GM12878 (cell line): ENCODE measurements at regions not wholly inside any gene's neighbourhood (a gene's known extent, or its start where the extent isn't known, plus 50 kb on each side); places are given as distances from the start of the nearest gene placed in this dataset.

Experiments
- ATAC-seq: fragments of 200-7000 bp; cut with Tn5 transposase; 3 replicates; pipeline ENCODE4 v1.9.1; 2020; ENCODE audit warnings: mild to moderate bottlenecking, moderate library complexity
- BruUV-seq: library from RNA; stranded (reverse); fragments of 400-500 nt; replicated peaks from 2 replicates; lab custom pipeline; 2021; lab: Mats Ljungman, UMichigan
- CTCF ChIA-PET: fragments of 300-600 bp; sonication (Branson Sonifier 250); formaldehyde crosslinking; extraction: SDS; loops from one replicate; lab custom pipeline; 2021; ENCODE audit warnings: inconsistent platforms; lab: Yijun Ruan, JAX
- POLR2A ChIA-PET: fragments of 350-600 bp; formaldehyde crosslinking; extraction: SDS; loops from one replicate; lab custom pipeline; 2021; ENCODE audit warnings: inconsistent platforms; lab: Charles Lee
- RAD21 ChIA-PET: fragments of 300-600 bp; sonication (Branson Sonifier 250); formaldehyde crosslinking; loops from one replicate; lab custom pipeline; 2023; ENCODE audit warnings: antibody characterized with exemption; ENCODE audit not compliant: unreplicated experiment; lab: Charles Lee
- SMC1A ChIA-PET: fragments of 300-600 bp; sonication (Branson Sonifier 250); formaldehyde crosslinking; loops from one replicate; lab custom pipeline; 2023; ENCODE audit not compliant: unreplicated experiment, uncharacterized antibody; lab: Charles Lee
- DNase-seq: peaks from one replicate; pipeline ENCODE4 v3.0.0-alpha.2; 2011; ENCODE audit warnings: low read depth, low spot score
- FAIRE-seq: peaks from 3 replicates; lab custom pipeline; 2011; peaks lifted over from hg19 to GRCh38; lab: Jason Lieb, UNC
- H2AFZ ChIP-seq: 2 replicates; pipeline ENCODE4 v1.6.0; 2011; ENCODE audit warnings: low read depth, low read length, control low read depth; ENCODE audit not compliant: control insufficient read depth
- H3K27ac ChIP-seq: 2 replicates; pipeline ENCODE4 v1.5.1; 2011; ENCODE audit warnings: control low read depth; ENCODE audit not compliant: control insufficient read depth, insufficient read depth
- H3K27me3 ChIP-seq, 2 experiments: replicated peaks in 1 of 2; 2 replicates each; pipeline versions ENCODE4 v1.6.0 to v1.6.1; 2011; ENCODE audit warnings: low read length in 1 of 2; ENCODE audit not compliant: control insufficient read depth in 2 of 2, insufficient read depth in 2 of 2
- H3K36me3 ChIP-seq, 2 experiments: 2 replicates each; pipeline ENCODE4 v1.5.1; 2011; ENCODE audit warnings: low read length in 1 of 2; ENCODE audit not compliant: control insufficient read depth in 2 of 2, insufficient read depth in 2 of 2
- H3K4me1 ChIP-seq: 2 replicates; pipeline ENCODE4 v1.6.1; 2011; ENCODE audit warnings: mild to moderate bottlenecking, low read length, moderate library complexity, mixed read lengths; ENCODE audit not compliant: control insufficient read depth, insufficient read depth
- H3K4me2 ChIP-seq: 2 replicates; pipeline ENCODE4 v1.6.0; 2011; ENCODE audit warnings: control low read depth; ENCODE audit not compliant: control insufficient read depth, insufficient read depth
- H3K4me3 ChIP-seq: fragments of 200-600 bp; sonication (generic); 2 replicates; pipeline ENCODE4 v1.5.1; 2016
- H3K79me2 ChIP-seq: 2 replicates; pipeline ENCODE4 v1.6.0; 2011; ENCODE audit warnings: low read length; ENCODE audit not compliant: control insufficient read depth, insufficient read depth
- H3K9ac ChIP-seq: 2 replicates; pipeline ENCODE4 v1.8.0; 2011; ENCODE audit warnings: low read length, control low read depth, mixed read lengths; ENCODE audit not compliant: control insufficient read depth, insufficient read depth
- H3K9me3 ChIP-seq: replicated peaks from 3 replicates; pipeline ENCODE4 v1.5.1; 2011; ENCODE audit warnings: mild to moderate bottlenecking, low read length; ENCODE audit not compliant: control insufficient read depth, insufficient read depth
- H4K20me1 ChIP-seq: 2 replicates; pipeline ENCODE4 v1.6.0; 2011; ENCODE audit not compliant: control insufficient read depth, insufficient read depth
- BACH1 ChIP-seq: fragments of 450-650 bp; IDR thresholded peaks from 2 replicates; pipeline ENCODE4 v1.6.1; 2017; ENCODE audit warnings: mild to moderate bottlenecking, borderline replicate concordance
- CHD1 ChIP-seq: IDR thresholded peaks from 2 replicates; pipeline ENCODE4 v1.6.1; 2012; ENCODE audit warnings: low read depth, low read length, improper control_type of control experiment
- EGR1 ChIP-seq, 2 experiments: IDR thresholded peaks; 1 replicate in 1 of 2; 2 replicates in 1 of 2; pipeline ENCODE4 v1.6.1; 2011 to 2012; ENCODE audit warnings: low read depth in 2 of 2, low read length in 2 of 2, borderline replicate concordance in 1 of 2, mild to moderate bottlenecking in 1 of 2, moderate library complexity in 1 of 2
- FOS ChIP-seq: IDR thresholded peaks from 3 replicates; pipeline ENCODE4 v1.6.1; 2011; ENCODE audit warnings: borderline replicate concordance; ENCODE audit not compliant: insufficient read length; ENCODE audit errors: extremely low read depth
- HDGF ChIP-seq: fragments of 450-650 bp; IDR thresholded peaks from 2 replicates; pipeline ENCODE4 v1.6.1; 2016; ENCODE audit warnings: antibody characterized with exemption
- KDM1A ChIP-seq: fragments of 200-600 bp; sonication (generic); IDR thresholded peaks from 2 replicates; pipeline ENCODE4 v1.6.1; 2016; ENCODE audit warnings: borderline replicate concordance
- MTA3 ChIP-seq: IDR thresholded peaks from 2 replicates; pipeline ENCODE4 v1.6.1; 2012; ENCODE audit warnings: low read length, inconsistent platforms, borderline replicate concordance
- PAX5 ChIP-seq: IDR thresholded peaks from 2 replicates; pipeline ENCODE4 v1.6.1; 2011; ENCODE audit warnings: low read depth, low read length, borderline replicate concordance
- RAD51 ChIP-seq: fragments of 450-650 bp; IDR thresholded peaks from 2 replicates; pipeline ENCODE4 v1.6.1; 2016; ENCODE audit warnings: moderate library complexity, mild to moderate bottlenecking, inconsistent platforms
- SIN3A ChIP-seq: IDR thresholded peaks from 2 replicates; pipeline ENCODE4 v1.6.1; 2012; ENCODE audit warnings: low read depth, low read length, improper control_type of control experiment
- ZBED1 ChIP-seq: IDR thresholded peaks from 2 replicates; pipeline ENCODE4 v1.6.1; 2016; ENCODE audit warnings: borderline replicate concordance
- WGBS: methylation state at CpG from one replicate; pipeline ENCODE4 v1.1.6; 2016; ENCODE audit warnings: low lambda C conversion rate; ENCODE audit not compliant: insufficient replicate concordance, insufficient coverage; ENCODE audit errors: missing lambda C conversion rate; 5-methylcytosine and 5-hydroxymethylcytosine counted together
- in situ Hi-C: fragments of 300-500 bp; cut with MboI; formaldehyde crosslinking; loops from 9 replicates; pipeline ENCODE4 v1.14.3; 2018; ENCODE audit warnings: mixed read lengths
- intact Hi-C: fragments of 100-400 bp; cut with micrococcal nuclease; formaldehyde crosslinking; loops from one replicate; pipeline ENCODE4 v1.14.2; 2022; ENCODE audit not compliant: unreplicated experiment
- TF ChIP-seq, protein P1 (sequence below): IDR thresholded peaks from 2 replicates; pipeline ENCODE4 v1.6.1; 2012; ENCODE audit warnings: low read depth, low read length, improper control_type of control experiment
- TF ChIP-seq, protein P2 (sequence below): fragments of 150-350 bp; IDR thresholded peaks from 2 replicates; pipeline ENCODE4 v1.6.1; 2014; ENCODE audit warnings: mild to moderate bottlenecking, low read depth, low read length
- TF ChIP-seq, protein P3 (sequence below): fragments of 450-650 bp; IDR thresholded peaks from 2 replicates; pipeline ENCODE4 v1.6.1; 2017; ENCODE audit warnings: mild to moderate bottlenecking

DNA sequence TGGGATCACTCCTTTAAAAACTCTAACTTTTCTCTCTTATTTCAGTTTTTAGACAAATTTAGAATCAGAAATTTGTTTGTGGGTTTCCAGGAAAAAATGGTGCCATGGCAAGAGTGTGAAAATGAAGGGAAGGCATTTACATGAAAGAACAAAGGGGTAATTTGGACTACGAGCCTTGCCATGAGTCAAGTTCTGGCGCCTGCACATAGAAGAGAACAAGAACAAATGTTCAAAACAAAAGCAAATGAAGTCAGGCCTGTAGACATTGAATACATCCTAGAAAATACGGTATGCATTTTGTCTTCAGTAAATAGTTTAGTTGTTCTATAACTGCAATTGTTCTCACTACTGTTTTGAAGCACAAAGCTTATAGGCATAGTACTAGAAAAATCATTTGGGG is 1390.5 kb downstream of the EFNB2 start:
- no peak for FAIRE-seq
- no TSS peak for BruUV-seq
- in situ Hi-C loops (no loop called here), intact Hi-C loops (no loop called here)
- Histone ChIP-seq H3K36me3 (no peaks in the 10 kb centered on the region), H3K4me2 (no peak overlapping the region), H3K27ac (no peak overlapping the region), H3K27me3 (no peaks in the 10 kb centered on the region), H3K4me1 (peaks cover 7% of the 10 kb centered on the region; the same call in 1 of the 2 replicates), H2AFZ (no peak overlapping the region), H3K9ac (no peak overlapping the region), H3K9me3 (no peaks in the 10 kb centered on the region), H3K4me3 (no peak overlapping the region), H3K79me2 (no peaks in the 10 kb centered on the region), H4K20me1 (no peaks in the 10 kb centered on the region)
- ChIA-PET POLR2A (no interaction called here), CTCF (no interaction called here), SMC1A (interaction anchor here (1.2 kb wide), 1 partner anchor 18 kb away, joined by 3 read pairs; no protein-coding TSS in a partner anchor), RAD21 (no interaction called here)
- no peak for TF ChIP-seq HDGF
- TF ChIP-seq KDM1A: no peak
- TF ChIP-seq BACH1: no peak
- TF ChIP-seq, protein P1, sequence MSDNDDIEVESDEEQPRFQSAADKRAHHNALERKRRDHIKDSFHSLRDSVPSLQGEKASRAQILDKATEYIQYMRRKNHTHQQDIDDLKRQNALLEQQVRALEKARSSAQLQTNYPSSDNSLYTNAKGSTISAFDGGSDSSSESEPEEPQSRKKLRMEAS: no peak
- TF ChIP-seq FOS: no peak
- no peak for TF ChIP-seq EGR1 (IDR thresholded peaks at IDR 0.05; ENCODE audit: borderline replicate concordance in 1 of 2, low read depth in 2 of 2, low read length in 2 of 2)
- TF ChIP-seq PAX5: no peak
- no peak for ATAC-seq
- 58% methylated on average over 3 of the region's 3 CpGs for WGBS
- DNase-seq: no peak

DNA sequence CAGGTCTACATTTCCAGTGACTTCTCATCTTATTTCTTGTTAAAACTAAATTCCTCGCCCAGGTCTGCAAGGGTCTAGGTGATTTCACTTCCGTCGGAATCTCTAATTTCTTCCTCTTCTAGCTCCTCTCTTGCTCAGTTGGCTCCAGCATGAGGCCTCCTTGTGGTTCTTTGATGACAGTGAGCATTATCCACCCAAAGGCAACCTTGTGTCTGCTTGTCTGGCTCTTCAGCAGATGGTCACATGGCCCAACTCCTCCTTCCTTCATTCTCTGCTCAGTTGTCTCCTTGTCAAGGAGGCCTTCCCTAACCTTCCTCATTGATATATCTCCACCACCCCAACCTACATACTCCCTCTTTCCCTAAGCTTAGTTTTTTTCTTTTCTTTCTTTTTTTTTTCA is 1391.4 kb downstream of the EFNB2 start:
- RAD21 ChIA-PET: no interaction called here
- no peak overlapping the region for H2AFZ ChIP-seq
- H4K20me1 ChIP-seq: no peaks in the 10 kb centered on the region
- ATAC-seq (no peak), DNase-seq (no peak), FAIRE-seq (no peak)
- CTCF ChIA-PET: no interaction called here
- no TSS peak for BruUV-seq
- H3K4me2 ChIP-seq: no peak overlapping the region
- intact Hi-C loops: no loop called here
- in situ Hi-C loops: no loop called here
- no peak overlapping the region for H3K9ac ChIP-seq
- H3K36me3 ChIP-seq: no peaks in the 10 kb centered on the region
- SMC1A ChIA-PET: interaction anchor here (1.2 kb wide), 1 partner anchor 19 kb away, joined by 3 read pairs; no protein-coding TSS in a partner anchor
- no peaks in the 10 kb centered on the region for H3K9me3 ChIP-seq
- no peaks in the 10 kb centered on the region for H3K27me3 ChIP-seq
- H3K27ac ChIP-seq: no peak overlapping the region
- 100% methylated on average over 3 of the region's 3 CpGs for WGBS
- POLR2A ChIA-PET: no interaction called here
- no peaks in the 10 kb centered on the region for H3K79me2 ChIP-seq
- H3K4me1 ChIP-seq: peaks cover 9% of the 10 kb centered on the region; the same call in 1 of the 2 replicates
- no peak overlapping the region for H3K4me3 ChIP-seq
- TF ChIP-seq ZBED1: no peak
- TF ChIP-seq CHD1: no peak
- TF ChIP-seq PAX5: no peak
- TF ChIP-seq, protein P2, sequence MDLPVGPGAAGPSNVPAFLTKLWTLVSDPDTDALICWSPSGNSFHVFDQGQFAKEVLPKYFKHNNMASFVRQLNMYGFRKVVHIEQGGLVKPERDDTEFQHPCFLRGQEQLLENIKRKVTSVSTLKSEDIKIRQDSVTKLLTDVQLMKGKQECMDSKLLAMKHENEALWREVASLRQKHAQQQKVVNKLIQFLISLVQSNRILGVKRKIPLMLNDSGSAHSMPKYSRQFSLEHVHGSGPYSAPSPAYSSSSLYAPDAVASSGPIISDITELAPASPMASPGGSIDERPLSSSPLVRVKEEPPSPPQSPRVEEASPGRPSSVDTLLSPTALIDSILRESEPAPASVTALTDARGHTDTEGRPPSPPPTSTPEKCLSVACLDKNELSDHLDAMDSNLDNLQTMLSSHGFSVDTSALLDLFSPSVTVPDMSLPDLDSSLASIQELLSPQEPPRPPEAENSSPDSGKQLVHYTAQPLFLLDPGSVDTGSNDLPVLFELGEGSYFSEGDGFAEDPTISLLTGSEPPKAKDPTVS: no peak
- TF ChIP-seq, protein P3, sequence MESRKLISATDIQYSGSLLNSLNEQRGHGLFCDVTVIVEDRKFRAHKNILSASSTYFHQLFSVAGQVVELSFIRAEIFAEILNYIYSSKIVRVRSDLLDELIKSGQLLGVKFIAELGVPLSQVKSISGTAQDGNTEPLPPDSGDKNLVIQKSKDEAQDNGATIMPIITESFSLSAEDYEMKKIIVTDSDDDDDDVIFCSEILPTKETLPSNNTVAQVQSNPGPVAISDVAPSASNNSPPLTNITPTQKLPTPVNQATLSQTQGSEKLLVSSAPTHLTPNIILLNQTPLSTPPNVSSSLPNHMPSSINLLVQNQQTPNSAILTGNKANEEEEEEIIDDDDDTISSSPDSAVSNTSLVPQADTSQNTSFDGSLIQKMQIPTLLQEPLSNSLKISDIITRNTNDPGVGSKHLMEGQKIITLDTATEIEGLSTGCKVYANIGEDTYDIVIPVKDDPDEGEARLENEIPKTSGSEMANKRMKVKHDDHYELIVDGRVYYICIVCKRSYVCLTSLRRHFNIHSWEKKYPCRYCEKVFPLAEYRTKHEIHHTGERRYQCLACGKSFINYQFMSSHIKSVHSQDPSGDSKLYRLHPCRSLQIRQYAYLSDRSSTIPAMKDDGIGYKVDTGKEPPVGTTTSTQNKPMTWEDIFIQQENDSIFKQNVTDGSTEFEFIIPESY: no peak
- TF ChIP-seq MTA3: no peak
- TF ChIP-seq RAD51: no peak
- no peak for TF ChIP-seq SIN3A
